Skin epidermis (tissue), 12 donors: ENCODE measurements at regions not wholly inside any gene's neighbourhood (a gene's known extent, or its start where the extent isn't known, plus 50 kb on each side); places are given as distances from the start of the nearest gene placed in this dataset.
"Not testable (repeated sequence)": the region's sequence is repeated elsewhere in the genome, so short reads cannot be mapped to it uniquely, and the experiment has no call there.

Experiments
- H3K27ac ChIP-seq, 21 experiments: fragments of 200-600 bp; sonication (generic) in 11 of 21; one replicate each; pipeline ENCODE4 v1.5.0; 2020; ENCODE audit warnings: mild to moderate bottlenecking in 3 of 21, inconsistent platforms in 2 of 21, moderate library complexity in 2 of 21
- H3K4me3 ChIP-seq, 7 experiments: fragments of 200-600 bp; sonication (generic) in 2 of 7; one replicate each; pipeline ENCODE4 v1.5.0; 2020; ENCODE audit warnings: inconsistent platforms in 2 of 7, mild to moderate bottlenecking in 2 of 7, moderate library complexity in 1 of 7

DNA sequence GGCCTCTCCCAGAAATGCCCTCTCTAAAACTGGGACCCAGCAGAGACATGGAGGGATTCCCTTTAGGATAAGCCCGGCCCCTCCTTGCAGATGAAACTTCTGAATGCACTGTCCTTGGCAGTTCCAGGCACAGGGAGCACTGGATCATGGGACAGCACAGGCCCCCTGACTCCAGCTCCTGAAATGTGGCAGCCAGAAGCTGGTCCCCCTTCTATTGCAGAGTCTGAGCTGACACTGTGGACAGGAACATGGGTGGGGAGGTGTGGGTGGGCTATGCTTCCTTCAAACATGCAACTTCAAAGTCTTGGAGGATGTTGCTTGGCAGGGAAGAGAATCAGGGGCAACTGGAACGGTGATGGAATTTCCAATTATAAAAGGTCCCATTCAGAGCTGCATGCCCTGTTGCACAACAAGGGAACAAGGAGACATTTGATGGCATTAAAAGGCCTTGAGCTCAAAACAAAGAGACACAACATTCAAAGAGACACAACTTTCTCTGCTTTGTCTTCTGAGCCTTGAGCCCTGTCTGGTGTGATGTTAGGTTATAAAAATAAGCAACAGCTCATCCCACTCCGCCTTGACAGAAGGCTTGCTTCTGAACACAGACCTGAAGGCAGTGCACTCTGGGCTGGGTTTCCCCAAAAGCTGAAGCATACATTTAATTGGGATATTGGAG lies 239.0 kb downstream of the OSR1 start:
- Histone ChIP-seq H3K4me3 (no peak overlapping the region), H3K27ac (no peak overlapping the region)

GRCh38 chr2:19116918-19117317 lies 241.5 kb downstream of the OSR1 start:
- H3K27ac ChIP-seq: no peak overlapping the region
- H3K4me3 ChIP-seq: no peak overlapping the region

GRCh38 chr2:19114754-19115231 lies 243.6 kb downstream of the OSR1 start:
- Histone ChIP-seq H3K27ac (no peak overlapping the region), H3K4me3 (no peak overlapping the region)

DNA sequence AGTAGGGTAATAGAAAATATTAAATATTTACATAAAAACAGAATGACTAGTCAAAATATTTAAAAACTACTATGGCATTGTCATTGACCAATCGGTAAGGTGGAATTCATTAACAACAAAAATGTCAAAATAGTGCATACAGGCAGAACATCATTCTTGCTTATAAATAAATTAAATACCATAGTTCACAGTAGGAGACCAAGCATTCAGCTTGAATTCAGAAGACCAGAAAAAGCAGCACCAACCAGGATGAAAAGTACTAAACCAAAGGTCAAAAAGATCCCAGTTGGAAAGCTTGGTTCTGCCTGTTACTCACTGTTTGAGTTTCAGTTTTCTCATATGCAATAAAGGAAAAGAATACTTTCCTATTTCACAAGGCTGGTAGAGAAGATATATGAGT lies 244.3 kb downstream of the OSR1 start:
- Histone ChIP-seq H3K4me3 (no peak overlapping the region), H3K27ac (no peak overlapping the region)

DNA sequence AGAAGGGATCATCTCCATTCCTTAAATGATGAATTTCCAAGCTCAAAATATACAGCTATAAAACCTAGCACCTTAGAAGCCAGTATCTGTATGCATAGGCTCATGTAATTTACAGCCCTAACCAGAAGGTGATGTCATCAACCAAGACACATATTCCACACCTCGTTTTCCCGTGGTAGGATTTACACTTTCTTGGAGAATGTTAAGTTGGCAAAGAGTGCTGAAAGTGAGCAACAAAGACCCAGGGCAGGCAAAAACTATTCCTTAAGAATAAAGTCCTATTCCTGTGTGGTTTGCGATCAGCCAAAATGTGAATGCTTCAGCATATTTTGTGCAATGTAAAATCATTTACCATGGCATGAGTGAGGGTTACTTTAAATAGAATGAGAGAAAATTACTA lies 247.1 kb downstream of the OSR1 start:
- Histone ChIP-seq H3K4me3 (no peak overlapping the region), H3K27ac (no peak overlapping the region)

DNA sequence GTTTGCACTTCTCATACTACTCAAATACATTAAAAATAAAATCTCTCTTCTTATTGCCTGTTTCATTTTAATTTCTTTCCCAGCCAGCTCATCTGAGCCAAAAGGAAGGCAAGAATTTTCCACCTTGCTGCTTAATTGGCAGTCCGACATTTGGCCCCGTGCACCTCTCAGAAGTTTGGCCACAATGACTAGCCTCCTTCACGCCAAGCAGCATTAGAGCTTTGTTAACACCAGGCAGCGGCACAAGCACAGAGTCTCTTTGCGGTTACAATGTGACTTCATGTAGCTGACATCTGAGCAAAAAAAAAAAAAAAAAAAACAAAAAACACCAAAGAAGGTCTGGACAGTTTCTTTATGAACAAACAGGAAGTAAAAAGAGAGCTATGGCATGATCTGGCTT lies 248.9 kb downstream of the OSR1 start:
- H3K4me3 ChIP-seq: no peak overlapping the region
- no peak overlapping the region for H3K27ac ChIP-seq

DNA sequence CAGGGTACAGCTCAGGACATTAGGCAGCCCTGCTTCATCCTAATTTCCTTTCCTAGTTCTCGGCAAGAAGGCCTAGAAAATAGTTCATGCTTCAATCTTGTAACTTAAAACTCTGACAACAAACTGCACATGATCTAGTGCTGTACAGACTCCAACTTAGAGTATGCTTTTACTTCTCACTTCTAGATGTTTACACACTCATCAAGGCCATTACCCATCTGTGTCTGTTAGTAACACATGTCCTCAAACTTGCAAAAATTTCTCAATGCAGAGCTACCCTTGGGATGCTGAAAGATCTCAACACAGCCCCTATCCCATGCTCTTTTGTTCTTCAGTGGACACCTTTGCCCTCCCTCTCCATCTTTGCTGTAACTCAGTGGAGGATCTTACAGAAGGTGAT lies 252.0 kb downstream of the OSR1 start:
- Histone ChIP-seq H3K4me3 (no peak overlapping the region), H3K27ac (no peak overlapping the region)

DNA sequence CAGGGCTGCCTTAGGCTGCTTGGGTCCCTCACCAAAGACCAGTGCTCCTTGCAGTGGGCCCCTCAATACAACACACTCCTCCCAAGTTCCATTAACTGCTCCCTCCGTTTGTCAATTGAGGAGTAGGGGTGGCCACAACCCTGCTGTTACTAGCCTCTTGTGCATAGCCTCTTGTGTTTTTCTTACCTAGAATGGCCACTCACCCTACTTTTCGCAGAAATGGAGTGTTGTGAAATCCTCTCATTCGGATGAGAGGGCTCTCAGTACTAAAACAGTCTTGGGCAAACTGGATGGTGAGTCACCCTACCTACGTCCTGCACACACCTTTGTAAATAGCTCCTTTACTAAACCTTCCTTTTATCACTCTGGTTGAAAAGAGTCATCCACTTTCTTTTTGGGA lies 253.9 kb downstream of the OSR1 start:
- Histone ChIP-seq H3K4me3 (no peak overlapping the region), H3K27ac (no peak overlapping the region)

DNA sequence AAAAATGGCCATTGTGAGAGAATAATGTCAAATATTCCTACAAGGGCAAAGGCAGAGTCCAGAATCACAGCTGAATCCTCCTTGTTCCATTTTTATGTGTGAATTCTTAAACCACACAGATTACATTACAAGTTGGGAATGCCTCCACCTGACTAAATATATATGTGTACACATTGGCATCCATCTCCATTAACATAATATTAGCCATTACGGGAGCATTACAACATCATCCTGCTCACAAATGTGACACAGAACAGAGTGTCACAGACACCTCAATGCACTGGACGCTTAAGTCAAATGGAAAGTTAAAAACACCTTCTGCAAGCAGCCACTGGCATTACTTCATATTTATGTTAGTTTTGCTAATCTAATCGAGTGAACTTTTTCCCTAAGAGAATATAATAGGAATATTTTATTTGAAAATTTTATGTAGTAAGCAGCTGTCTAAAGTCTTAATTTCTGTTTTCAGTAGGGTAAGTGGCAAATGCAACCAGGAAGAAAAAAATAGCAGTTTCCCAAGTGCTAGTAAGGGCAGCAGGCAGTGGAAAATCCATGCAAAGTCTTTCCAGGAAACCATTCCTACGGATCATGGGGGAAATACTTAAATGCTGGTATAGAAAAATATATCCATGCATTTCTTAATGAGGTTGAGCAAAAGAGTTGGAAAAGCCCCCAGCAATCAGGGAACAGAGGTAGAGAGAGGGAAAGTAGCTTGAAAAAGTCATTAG lies 255.6 kb downstream of the OSR1 start:
- Histone ChIP-seq H3K27ac (no peak overlapping the region), H3K4me3 (no peak overlapping the region)

GRCh38 chr2:19101968-19102367 lies 256.5 kb downstream of the OSR1 start:
- H3K4me3 ChIP-seq: no peak overlapping the region
- H3K27ac ChIP-seq: no peak overlapping the region

DNA sequence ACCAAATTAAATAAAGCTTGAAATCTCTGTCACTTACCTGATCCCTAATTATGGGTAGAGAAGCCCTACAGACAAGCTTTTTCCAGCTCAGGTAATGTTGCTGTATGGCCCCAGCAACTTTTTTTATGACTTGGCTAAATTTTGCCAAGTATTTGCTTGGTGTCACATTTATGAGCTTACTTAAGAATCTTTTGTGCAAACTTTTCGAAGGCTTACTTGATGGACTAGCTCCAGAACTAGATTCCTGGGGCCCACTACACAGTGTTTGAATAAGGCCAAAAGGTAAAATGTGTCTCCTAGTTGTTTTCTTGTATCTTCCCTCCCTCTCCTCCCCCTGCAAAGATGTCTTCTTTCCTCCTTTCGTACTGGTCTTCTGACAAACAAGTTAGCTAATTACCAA lies 257.9 kb downstream of the OSR1 start:
- Histone ChIP-seq H3K4me3 (no peak overlapping the region), H3K27ac (no peak overlapping the region)

DNA sequence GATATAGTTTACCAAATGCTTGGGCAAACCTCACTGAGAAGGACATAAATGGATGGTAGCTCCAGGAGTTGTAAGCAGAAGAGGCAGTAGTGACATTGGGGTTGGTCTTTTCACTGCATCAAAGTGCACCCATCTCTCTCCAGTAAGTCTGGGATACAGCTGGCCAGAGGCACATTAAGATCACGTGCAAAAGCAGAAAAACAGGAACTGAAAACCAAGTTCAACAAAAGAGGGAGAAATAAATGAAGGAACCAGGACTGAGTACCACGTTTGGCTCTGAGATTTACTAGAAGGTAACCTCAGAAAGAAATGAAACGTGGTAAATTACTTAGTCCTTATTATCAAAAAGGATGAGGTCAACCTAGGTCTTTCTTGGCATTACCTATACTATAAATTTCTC lies 259.2 kb downstream of the OSR1 start:
- Histone ChIP-seq H3K27ac (no peak overlapping the region), H3K4me3 (no peak overlapping the region)

GRCh38 chr2:19098467-19099160 lies 259.8 kb downstream of the OSR1 start:
- H3K27ac ChIP-seq: no peak overlapping the region
- no peak overlapping the region for H3K4me3 ChIP-seq

DNA sequence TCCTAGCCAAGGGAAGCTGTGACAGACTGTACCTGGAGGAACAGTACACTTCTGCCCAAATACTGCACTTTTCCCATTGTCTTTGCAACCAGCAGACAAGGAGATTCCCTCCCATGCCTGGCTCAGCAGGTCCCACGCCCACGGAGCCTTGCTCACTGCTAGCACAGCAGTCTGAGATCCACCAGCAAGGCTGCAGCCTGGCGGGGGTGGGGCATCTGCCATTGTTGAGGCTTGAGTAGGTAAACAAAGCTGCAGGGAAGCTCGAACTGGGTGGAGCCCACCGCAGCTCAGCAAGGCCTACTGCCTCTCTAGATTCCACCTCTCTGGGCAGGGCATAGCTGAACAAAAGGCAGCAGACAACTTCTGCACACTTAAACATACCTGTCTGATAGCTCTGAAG lies 268.9 kb downstream of the OSR1 start:
- not testable (repeated sequence) for H3K4me3 ChIP-seq
- peak overlapping the region in 1 of 21 experiments; percentile 45 for H3K27ac ChIP-seq

GRCh38 chr2:19086231-19086651 lies 272.2 kb downstream of the OSR1 start:
- Histone ChIP-seq H3K4me3 (no peak overlapping the region), H3K27ac (peak overlapping the region in 1 of 21 experiments; percentile 35)

- no peak overlapping the region for H3K4me3 ChIP-seq
- H3K27ac ChIP-seq: no peak overlapping the region
Observed at GRCh38 chr2:19078709-19079108, 279.7 kb downstream of the OSR1 start.

- H3K4me3 ChIP-seq: no peak overlapping the region
- no peak overlapping the region for H3K27ac ChIP-seq
Observed at GRCh38 chr2:19073522-19073921, 284.9 kb downstream of the OSR1 start.

- Histone ChIP-seq H3K4me3 (no peak overlapping the region), H3K27ac (no peak overlapping the region)
Observed at GRCh38 chr2:19072161-19072560, 286.3 kb downstream of the OSR1 start.

- Histone ChIP-seq H3K4me3 (no peak overlapping the region), H3K27ac (no peak overlapping the region)
Observed at GRCh38 chr2:19070886-19071285, 287.5 kb downstream of the OSR1 start.

- Histone ChIP-seq H3K4me3 (no peak overlapping the region), H3K27ac (no peak overlapping the region)
Observed at GRCh38 chr2:19068206-19068605, 290.2 kb downstream of the OSR1 start.

- H3K4me3 ChIP-seq: no peak overlapping the region
- no peak overlapping the region for H3K27ac ChIP-seq
Observed at GRCh38 chr2:19062370-19062769, 296.1 kb downstream of the OSR1 start.
